H9 (cell line): ENCODE measurements at regions not wholly inside any gene's neighbourhood (a gene's known extent, or its start where the extent isn't known, plus 50 kb on each side); places are given as distances from the start of the nearest gene placed in this dataset.

ENCODE experiments used
- DNase-seq: peaks from one replicate; pipeline ENCODE4 v3.0.0-alpha.2; 2017
- H2AFZ ChIP-seq: one replicate; pipeline ENCODE4 v1.6.1; 2013; ENCODE audit warnings: mild to moderate bottlenecking, low read length, control low read depth, moderate library complexity
- H2AK5ac ChIP-seq: 2 replicates; pipeline ENCODE4 v1.6.1; 2013; ENCODE audit warnings: low read length, control low read depth, mixed read lengths; ENCODE audit not compliant: insufficient read length
- H2BK120ac ChIP-seq: one replicate; pipeline ENCODE4 v1.6.1; 2013; ENCODE audit warnings: low read depth, mild to moderate bottlenecking, low read length, control low read depth, inconsistent platforms; ENCODE audit not compliant: poor library complexity, severe bottlenecking
- H2BK12ac ChIP-seq: 2 replicates; pipeline ENCODE4 v1.6.1; 2013; ENCODE audit warnings: low read length, control low read depth, mixed read lengths, low read depth; ENCODE audit not compliant: insufficient read length
- H2BK15ac ChIP-seq: 2 replicates; pipeline ENCODE4 v1.6.1; 2013; ENCODE audit warnings: low read depth, low read length, control low read depth
- H2BK20ac ChIP-seq: one replicate; pipeline ENCODE4 v1.6.1; 2013; ENCODE audit warnings: low read depth, mild to moderate bottlenecking, low read length, control low read depth, inconsistent platforms; ENCODE audit not compliant: poor library complexity, severe bottlenecking
- H2BK5ac ChIP-seq: 2 replicates; pipeline ENCODE4 v1.6.1; 2013; ENCODE audit warnings: low read length, control low read depth, mixed read lengths; ENCODE audit not compliant: insufficient read length
- H3K14ac ChIP-seq: 2 replicates; pipeline ENCODE4 v1.6.1; 2013; ENCODE audit warnings: low read length, control low read depth; ENCODE audit not compliant: insufficient read depth
- H3K18ac ChIP-seq: 2 replicates; pipeline ENCODE4 v1.6.1; 2013; ENCODE audit warnings: low read depth, mild to moderate bottlenecking, mixed read lengths, low read length, control low read depth; ENCODE audit not compliant: insufficient read length
- H3K23ac ChIP-seq: 2 replicates; pipeline ENCODE4 v1.6.1; 2013; ENCODE audit warnings: low read length, control low read depth, mixed read lengths, low read depth; ENCODE audit not compliant: insufficient read length
- H3K23me2 ChIP-seq: 2 replicates; pipeline ENCODE4 v1.6.1; 2013; ENCODE audit warnings: low read depth, mild to moderate bottlenecking, mixed read lengths, low read length, control low read depth; ENCODE audit not compliant: insufficient read length, poor library complexity, severe bottlenecking
- H3K27ac ChIP-seq: 2 replicates; pipeline ENCODE4 v1.5.1; 2013; ENCODE audit warnings: low read length, control low read depth, mixed read lengths, low read depth; ENCODE audit not compliant: insufficient read length
- H3K27me3 ChIP-seq: 2 replicates; pipeline ENCODE4 v1.6.1; 2013; ENCODE audit warnings: low read length, control low read depth, inconsistent platforms; ENCODE audit not compliant: insufficient read depth
- H3K4ac ChIP-seq: 2 replicates; pipeline ENCODE4 v1.6.1; 2013; ENCODE audit warnings: low read depth, mild to moderate bottlenecking, control low read depth, inconsistent platforms, low read length, moderate library complexity
- H3K4me1 ChIP-seq: 2 replicates; pipeline ENCODE4 v1.6.1; 2013; ENCODE audit warnings: low read length, control low read depth, inconsistent platforms; ENCODE audit not compliant: insufficient read depth
- H3K4me2 ChIP-seq: 2 replicates; pipeline ENCODE4 v1.6.1; 2013; ENCODE audit warnings: low read length, control low read depth, mixed read lengths; ENCODE audit not compliant: insufficient read length, insufficient read depth
- H3K56ac ChIP-seq: 2 replicates; pipeline ENCODE4 v1.6.1; 2013; ENCODE audit warnings: low read depth, mild to moderate bottlenecking, mixed read lengths, low read length, control low read depth; ENCODE audit not compliant: insufficient read length
- H3K79me1 ChIP-seq: 2 replicates; pipeline ENCODE4 v1.6.1; 2013; ENCODE audit warnings: low read depth, mild to moderate bottlenecking, moderate library complexity, low read length, control low read depth, inconsistent platforms; ENCODE audit not compliant: insufficient read depth, poor library complexity, severe bottlenecking
- H3K79me2 ChIP-seq: 2 replicates; pipeline ENCODE4 v1.6.1; 2013; ENCODE audit warnings: low read length, control low read depth, inconsistent platforms; ENCODE audit not compliant: insufficient read depth
- H3K9ac ChIP-seq: 2 replicates; pipeline ENCODE4 v1.6.1; 2013; ENCODE audit warnings: low read length, control low read depth, mixed read lengths; ENCODE audit not compliant: insufficient read length; ENCODE audit errors: extremely low read depth
- H3K9me3 ChIP-seq: one replicate; pipeline ENCODE4 v1.6.1; 2013; ENCODE audit warnings: low read depth, low read length, inconsistent platforms; ENCODE audit not compliant: control insufficient read depth
- H3T11ph ChIP-seq: one replicate; pipeline ENCODE4 v1.6.1; 2013; ENCODE audit warnings: mild to moderate bottlenecking, low read length, control low read depth, inconsistent platforms
- H4K20me1 ChIP-seq: one replicate; pipeline ENCODE4 v1.6.1; 2013; ENCODE audit not compliant: control insufficient read depth, insufficient read length, insufficient read depth
- H4K5ac ChIP-seq: 2 replicates; pipeline ENCODE4 v1.6.1; 2013; ENCODE audit warnings: low read depth, mild to moderate bottlenecking, mixed read lengths, low read length, control low read depth; ENCODE audit not compliant: insufficient read length
- H4K8ac ChIP-seq: replicated peaks from 2 replicates; pipeline ENCODE4 v1.6.1; 2013; ENCODE audit warnings: low read length, control low read depth, mixed read lengths, low read depth; ENCODE audit not compliant: insufficient read length
- H4K91ac ChIP-seq: 2 replicates; pipeline ENCODE4 v1.6.1; 2013; ENCODE audit warnings: low read depth, mild to moderate bottlenecking, moderate library complexity, mixed read lengths, low read length, control low read depth; ENCODE audit not compliant: insufficient read length
- H3K27ac Mint-ChIP-seq, 3 experiments: 2 replicates in 2 of 3; 3 replicates in 1 of 3; pipeline ENCODE4 v1.8.0; 2020 to 2021; ENCODE audit warnings: mixed read lengths in 3 of 3, mild to moderate bottlenecking in 1 of 3, moderate library complexity in 1 of 3
- H3K27me3 Mint-ChIP-seq: 2 replicates; pipeline ENCODE4 v1.8.0; 2021; ENCODE audit warnings: low read depth, mild to moderate bottlenecking, moderate library complexity, mixed read lengths
- H3K36me3 Mint-ChIP-seq, 3 experiments: 2 replicates in 2 of 3; 3 replicates in 1 of 3; pipeline ENCODE4 v1.8.0; 2020 to 2021; ENCODE audit warnings: low read depth in 3 of 3, mixed read lengths in 3 of 3; ENCODE audit not compliant: insufficient read depth in 1 of 3
- H3K4me1 Mint-ChIP-seq, 2 experiments: 2 replicates each; pipeline ENCODE4 v1.8.0; 2020; ENCODE audit warnings: mixed read lengths in 2 of 2
- H3K4me3 Mint-ChIP-seq, 2 experiments: 2 replicates in 1 of 2; 3 replicates in 1 of 2; pipeline ENCODE4 v1.8.0; 2020 to 2021; ENCODE audit warnings: mild to moderate bottlenecking in 2 of 2, mixed read lengths in 2 of 2, moderate library complexity in 1 of 2
- H3K9me3 Mint-ChIP-seq, 2 experiments: 2 replicates in 1 of 2; 3 replicates in 1 of 2; pipeline ENCODE4 v1.8.0; 2020; ENCODE audit warnings: mild to moderate bottlenecking in 2 of 2, mixed read lengths in 2 of 2, moderate library complexity in 1 of 2
- CTCF ChIP-seq: fragments of 200-600 bp; sonication (generic); conservative IDR thresholded peaks from 3 replicates; pipeline ENCODE4 v1.8.0; 2021; ENCODE audit warnings: antibody characterized with exemption, mild to moderate bottlenecking

- no peak for TF ChIP-seq CTCF
- no peak overlapping the region for H4K91ac ChIP-seq
- no peak overlapping the region for H2BK15ac ChIP-seq
- H3K4me2 ChIP-seq: no peak overlapping the region
- H4K8ac ChIP-seq: no peak overlapping the region
- no peak overlapping the region for H3K4ac ChIP-seq
- no peak overlapping the region for H3K14ac ChIP-seq
- H2AK5ac ChIP-seq: no peak overlapping the region
- H3K23me2 ChIP-seq: no peaks in the 10 kb centered on the region
- DNase-seq: no peak
- H3K79me2 ChIP-seq: no peaks in the 10 kb centered on the region
- H3T11ph ChIP-seq: no peak overlapping the region
- no peak overlapping the region for H2BK120ac ChIP-seq
- no peak overlapping the region for H2BK20ac ChIP-seq
- H2BK5ac ChIP-seq: no peak overlapping the region
- Mint-ChIP-seq H3K27me3 (peaks cover 3% of the 10 kb centered on the region), H3K36me3 (no peaks in the 10 kb centered on the region), H3K27ac (no peak overlapping the region), H3K4me1 (0 out of 4 replicates have a peak, but pooled peaks cover 0 to 2% of the 10 kb centered on the region in 2 experiments), H3K9me3 (no peaks in the 10 kb centered on the region), H3K4me3 (no peak overlapping the region)
- no peak overlapping the region for H3K56ac ChIP-seq
- H3K4me1 ChIP-seq: no peaks in the 10 kb centered on the region
- H3K9me3 ChIP-seq: no peaks in the 10 kb centered on the region
- no peaks in the 10 kb centered on the region for H3K27me3 ChIP-seq
- no peaks in the 10 kb centered on the region for H3K79me1 ChIP-seq
- no peak overlapping the region for H4K5ac ChIP-seq
- H2BK12ac ChIP-seq: no peak overlapping the region
- no peak overlapping the region for H3K27ac ChIP-seq
- H3K18ac ChIP-seq: no peak overlapping the region
- H2AFZ ChIP-seq: no peak overlapping the region
- H4K20me1 ChIP-seq: no peaks in the 10 kb centered on the region
- H3K23ac ChIP-seq: no peak overlapping the region
- no peak overlapping the region for H3K9ac ChIP-seq
Observed at GRCh38 chr4:81665045-81665444, 193.3 kb upstream of the RASGEF1B start.
